ENCODE measurements at regions not wholly inside any gene's neighbourhood (a gene's known extent, or its start where the extent isn't known, plus 50 kb on each side); places are given as distances from the start of the nearest gene placed in this dataset.
A peak's percentile ranks its signal among the peaks of the same experiment; 100 is the strongest.
"Not testable (repeated sequence)": the region's sequence is repeated elsewhere in the genome, so short reads cannot be mapped to it uniquely, and the experiment has no call there.

DNA sequence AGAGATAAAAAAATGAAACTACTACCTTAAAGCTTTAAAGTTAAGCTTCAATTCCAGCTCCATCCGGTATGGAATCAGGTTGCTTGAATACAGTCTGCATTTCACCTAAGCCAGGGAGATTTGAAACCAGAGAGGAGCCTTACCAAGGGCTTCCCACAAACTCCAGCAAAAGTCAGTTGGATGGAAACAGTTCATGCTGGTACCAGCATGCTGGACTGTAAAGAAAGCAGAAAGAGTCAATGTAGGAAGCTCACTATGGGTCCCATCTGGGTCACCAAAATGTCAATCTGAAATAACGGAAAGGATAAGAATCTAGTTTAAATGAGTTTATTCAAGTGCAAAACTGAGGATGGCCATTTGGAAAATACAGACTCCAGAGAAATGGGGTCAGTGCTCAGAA lies 65.3 kb downstream of the CDO1 start:
- DNase-seq, result no peak

DNA sequence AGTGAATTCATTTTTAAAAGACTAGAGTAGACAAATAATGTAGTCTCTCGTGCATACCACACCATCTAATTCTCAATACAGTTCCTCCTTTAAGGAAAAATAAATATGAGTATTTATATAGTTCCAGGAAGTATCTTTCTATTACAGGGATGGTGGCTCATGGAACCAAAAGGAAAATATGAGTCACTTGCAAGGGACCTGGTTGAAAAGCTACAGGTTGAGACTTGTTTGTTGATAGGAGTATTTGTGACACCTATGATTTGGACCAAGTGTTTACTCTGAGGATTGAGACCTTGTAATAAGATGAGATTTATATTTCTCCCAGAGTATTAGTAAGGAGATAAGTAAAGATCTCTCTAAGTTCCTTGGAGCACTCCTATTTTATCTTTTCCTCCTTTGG lies 67.4 kb downstream of the CDO1 start:
- DNase-seq, result no peak

GRCh38 chr5:115739245-115739644 lies 77.2 kb downstream of the CDO1 start:
- not testable (repeated sequence) for DNase-seq

- no peak for DNase-seq
Measured at GRCh38 chr5:115738830-115739229, 77.6 kb downstream of the CDO1 start.

DNA sequence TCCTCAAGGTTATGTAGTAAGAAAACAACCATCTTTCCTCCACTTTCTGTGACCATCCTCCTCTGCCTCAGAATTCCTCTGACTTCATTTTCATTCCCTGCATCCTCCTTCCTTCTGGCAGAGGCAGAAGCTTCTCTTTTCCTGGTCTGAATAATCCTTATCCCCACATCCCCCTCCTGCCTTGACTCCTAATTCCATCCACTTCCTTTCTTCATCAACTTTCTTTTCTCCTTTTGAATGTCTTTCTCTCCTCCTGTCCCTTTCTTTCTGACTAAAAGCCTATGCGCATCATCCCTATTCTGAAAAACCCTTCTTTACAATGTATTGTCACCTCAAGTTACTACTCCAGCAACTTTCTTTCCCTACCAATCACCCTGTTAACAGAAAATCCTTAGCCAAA lies 79.0 kb downstream of the CDO1 start:
- DNase-seq, result no peak

DNA sequence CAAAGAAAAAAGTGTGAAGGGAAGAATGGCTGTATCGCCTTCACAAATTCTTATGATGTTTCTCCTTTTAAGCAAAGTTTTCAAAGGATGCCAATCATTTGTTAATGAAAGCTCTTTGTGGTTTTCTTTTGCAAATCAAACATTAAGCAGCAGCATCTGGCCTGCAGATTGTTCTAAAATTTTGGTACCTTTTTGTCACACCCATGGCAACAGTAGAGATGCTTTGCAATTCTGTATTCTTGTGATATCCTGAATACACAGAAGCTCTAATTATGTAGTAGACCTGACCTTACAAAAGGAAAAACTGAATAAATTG lies 79.8 kb downstream of the CDO1 start:
- no peak for DNase-seq

DNA sequence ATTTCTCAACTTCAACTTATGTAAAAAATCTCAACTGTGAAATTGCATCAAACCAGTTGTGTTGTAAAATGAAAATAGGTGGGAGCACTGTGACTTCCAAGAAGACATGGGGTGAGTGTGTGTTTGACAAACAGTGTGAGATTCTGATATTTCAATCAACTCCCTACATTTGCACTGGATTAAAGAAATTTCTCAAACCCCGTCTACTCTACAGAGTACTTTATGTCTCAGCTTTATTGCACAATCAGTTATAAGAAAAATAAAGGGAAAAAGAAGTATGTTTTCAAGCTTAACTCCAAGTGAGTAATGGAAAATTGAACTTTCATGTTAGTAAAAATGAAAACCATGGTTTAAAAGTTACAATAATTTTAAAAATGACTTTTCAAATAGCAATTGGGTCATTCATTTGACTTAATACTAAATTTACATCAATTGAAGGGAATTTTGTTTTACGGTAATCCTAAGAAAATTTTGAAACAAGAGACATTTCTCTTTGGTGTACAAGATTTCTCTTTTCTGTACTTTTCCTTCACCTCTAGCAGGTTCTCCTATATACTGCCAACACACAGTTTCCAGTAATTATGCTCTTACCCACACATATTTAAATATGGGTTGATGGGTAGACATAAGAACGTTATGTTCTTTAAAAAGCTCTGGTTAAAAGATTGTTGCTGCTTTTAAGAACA lies 80.3 kb downstream of the CDO1 start:
- DNase-seq, result no peak

DNA sequence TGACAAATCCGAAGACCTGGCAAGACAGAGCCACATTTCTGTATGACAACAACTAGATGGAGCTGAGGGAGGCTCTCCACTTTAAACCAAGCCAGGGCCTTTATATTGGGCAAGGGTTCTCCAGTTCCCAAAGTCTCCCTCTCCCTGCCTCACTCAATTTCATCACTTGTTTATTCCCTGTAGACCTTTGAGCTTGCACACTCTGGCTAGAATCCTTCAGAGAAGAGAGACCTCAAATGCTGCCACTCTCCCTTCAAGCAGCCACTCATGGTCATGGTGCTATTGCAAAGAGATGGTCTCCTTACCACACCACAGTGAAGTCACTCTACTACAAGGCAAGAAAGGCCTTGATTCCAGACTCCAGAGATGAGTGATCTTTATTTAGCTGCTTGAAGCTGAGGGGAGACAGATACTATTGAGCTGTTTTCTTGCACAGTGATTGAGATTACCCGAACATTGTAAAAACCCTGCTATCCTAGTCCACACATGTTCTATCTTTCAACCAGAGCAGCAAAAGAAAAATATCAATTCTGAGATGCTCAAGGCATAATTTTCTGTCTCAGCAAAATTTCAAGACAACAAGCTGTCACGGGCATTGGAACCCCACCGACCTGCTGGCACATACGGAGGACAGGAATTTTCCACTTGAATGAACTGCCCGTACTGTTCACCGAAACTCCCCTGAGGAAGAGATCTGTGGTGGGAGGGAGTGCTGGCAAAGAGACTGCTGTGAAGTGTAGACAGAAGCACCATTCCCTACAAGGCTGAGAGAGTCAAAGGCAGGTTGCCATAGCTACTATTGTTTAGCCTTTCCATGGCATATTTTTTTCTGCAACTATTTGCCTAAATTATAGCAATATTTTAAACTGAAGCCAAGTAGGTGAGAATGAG lies 81.1 kb downstream of the CDO1 start:
- no peak for DNase-seq

GRCh38 chr5:115733607-115734006 lies 82.9 kb downstream of the CDO1 start:
- no peak for DNase-seq

GRCh38 chr5:115732026-115732425 lies 84.4 kb downstream of the CDO1 start:
- no peak for DNase-seq

DNA sequence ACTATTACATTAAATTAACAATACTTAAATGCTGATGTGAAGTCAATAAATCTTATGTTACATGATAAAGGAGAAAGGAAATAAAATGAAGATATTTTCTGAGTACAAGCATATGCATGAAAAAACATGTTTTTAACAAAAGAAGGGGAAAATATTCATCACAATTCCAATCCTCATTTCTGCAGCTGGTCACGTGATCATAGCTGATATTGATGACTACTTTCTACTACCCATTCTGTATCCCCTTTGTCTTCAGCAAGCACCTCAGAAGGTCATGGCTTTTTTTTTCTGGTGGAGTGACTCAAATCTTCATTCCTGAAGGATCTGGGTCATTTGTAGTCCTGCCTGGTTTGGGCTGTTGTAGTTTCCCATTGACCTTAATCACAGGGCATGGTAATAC lies 90.9 kb downstream of the CDO1 start:
- DNase-seq, result no peak

DNA sequence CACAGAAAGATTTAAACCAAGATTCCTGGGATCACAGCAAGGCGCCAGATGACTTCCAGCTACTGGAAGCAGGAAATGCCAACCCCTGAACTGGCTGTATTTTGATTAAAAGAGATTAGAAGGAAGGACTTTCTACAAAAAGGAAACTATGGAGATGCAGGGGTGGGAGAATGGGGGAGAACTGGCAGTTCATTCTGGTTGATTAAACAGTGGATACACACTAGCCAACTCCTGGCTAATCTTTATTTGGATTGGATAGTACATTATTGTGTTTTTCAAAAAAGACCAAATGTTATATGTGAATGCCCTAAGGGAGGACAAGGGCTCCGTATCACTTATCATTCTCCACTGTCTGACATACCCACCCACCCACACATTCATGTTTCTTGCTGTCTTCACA lies 93.2 kb downstream of the CDO1 start:
- DNase-seq, result no peak

DNA sequence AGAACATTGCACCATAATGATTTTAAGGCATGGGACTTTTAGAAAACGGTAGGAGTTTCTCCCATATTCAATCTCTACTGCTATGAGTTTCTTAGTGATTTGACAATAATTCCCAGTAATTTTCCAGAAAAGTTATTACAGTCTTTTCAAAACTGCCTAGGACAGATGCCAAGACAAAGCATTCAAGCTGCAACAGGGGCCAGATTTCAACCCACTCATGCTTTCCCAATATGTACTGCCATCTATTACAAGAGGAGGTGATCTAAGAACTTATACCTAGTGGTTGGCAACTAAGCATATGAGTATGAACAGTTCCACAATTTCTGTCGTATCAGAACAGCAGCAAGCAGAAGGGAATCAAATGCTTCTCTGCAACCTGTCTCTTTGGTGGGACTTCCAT lies 95.1 kb upstream of the TMED7 start:
- DNase-seq, result no peak

DNA sequence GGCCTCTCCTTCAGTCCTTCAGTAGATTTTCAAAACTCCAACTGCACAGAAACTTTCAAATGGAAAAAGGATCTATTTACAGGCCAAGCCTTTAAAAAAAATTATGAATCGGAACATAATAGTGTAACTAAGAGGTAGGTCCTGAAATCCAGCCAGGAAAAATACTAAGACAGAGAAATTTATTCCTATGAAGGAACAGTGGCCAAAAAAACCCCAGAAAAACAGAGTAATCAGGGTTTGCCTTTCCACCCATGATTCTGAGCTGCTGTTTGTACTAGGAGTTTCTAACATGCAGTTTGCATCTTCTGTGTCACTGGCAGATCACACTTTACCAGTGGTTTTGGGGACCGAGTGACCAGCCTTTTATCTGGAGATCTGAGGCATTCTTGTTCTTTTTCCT lies 93.1 kb upstream of the TMED7 start:
- no peak for DNase-seq

DNA sequence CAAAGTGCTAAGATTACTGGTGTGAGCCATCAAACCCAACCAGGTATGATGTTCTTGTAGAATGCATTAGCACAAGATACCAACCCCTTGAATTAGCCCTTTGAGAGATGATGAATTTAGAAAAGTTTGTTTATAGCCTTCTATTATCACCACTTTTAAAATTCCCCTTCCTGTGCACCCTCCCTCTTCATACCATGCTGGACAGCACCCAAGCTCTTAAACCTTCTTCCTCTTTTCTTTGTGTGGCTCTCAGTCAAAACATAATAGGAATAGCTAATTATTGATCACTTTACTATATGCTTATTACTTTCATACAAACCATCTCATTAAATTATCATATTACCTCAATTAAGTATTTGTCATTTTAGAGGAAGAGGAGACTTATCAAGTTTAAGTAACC lies 87.6 kb upstream of the TMED7 start:
- DNase-seq, result no peak

DNA sequence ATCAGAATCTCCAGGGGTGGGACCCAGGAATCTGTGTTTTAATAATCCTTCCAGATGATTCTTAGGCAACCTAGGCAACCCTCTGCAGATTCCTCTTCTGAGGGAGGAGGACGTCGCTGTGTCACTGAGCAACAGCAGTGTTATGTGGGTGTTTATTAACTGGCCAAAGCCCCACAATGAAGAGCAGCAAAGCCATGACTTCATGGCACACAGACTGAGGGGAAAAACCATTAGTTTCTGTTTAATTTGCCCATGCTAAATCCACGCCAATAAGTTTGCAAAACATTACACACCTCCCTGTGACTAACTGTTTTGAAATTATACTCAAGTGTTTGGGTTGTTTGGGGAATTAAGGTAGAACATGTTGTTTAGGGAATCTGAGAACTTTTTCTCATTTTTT lies 83.7 kb upstream of the TMED7 start:
- no peak for DNase-seq

- DNase-seq, result no peak
Measured at GRCh38 chr5:115708819-115709477, 83.1 kb upstream of the TMED7 start.

DNA sequence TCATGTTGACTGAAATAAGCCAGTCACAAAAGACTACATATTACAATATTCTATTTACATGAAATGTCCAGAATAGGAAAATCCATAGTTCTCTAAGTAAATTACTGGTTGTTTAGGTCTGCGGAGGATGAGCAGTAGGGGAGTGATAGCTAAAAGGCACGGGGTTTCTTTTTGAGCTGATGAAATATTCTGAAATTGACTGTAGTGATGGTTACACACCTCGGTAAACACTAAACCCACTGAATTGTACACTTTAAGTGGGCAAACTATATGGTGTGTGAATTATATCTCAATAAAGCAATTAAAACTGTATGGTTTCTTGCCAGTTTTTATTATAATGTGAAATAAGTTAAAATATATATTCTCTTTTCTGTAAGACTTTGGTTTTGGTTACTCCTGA lies 77.7 kb upstream of the TMED7 start:
- DNase-seq, result no peak

GRCh38 chr5:115702025-115702424 lies 76.2 kb upstream of the TMED7 start:
- DNase-seq, result no peak

GRCh38 chr5:115699967-115700366 lies 74.1 kb upstream of the TMED7 start:
- DNase-seq, result no peak

- DNase-seq, result no peak
Measured at GRCh38 chr5:115696141-115696650, 70.4 kb upstream of the TMED7 start.

DNA sequence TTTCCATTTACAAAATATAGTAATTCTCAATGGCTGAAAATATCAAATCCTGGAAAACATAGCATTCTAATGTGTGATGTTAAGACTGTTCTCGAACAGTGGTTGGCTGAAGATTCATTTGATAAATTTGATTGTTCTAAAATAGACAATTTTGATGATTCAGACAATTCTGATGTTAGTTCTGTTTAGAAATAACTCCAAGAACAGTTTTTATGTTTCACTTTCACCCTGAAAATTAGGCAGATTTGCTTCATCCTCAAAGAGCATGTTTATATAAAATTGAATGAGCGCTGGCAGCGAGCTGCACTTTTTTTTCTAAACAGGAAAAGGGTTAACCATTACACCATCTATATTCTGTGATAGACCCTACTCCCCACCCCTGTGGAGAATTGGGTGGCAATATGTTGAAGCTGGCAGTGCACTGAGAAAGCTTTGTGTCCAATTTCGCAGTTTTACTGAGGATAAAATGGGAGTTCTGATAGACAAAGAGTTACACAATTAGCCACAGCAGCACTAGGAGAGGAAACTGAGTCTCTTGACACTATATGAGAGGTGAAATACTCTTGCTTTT lies 69.6 kb upstream of the TMED7 start:
- no peak for DNase-seq

GRCh38 chr5:115691814-115692213 lies 66.0 kb upstream of the TMED7 start:
- not testable (repeated sequence) for DNase-seq

DNA sequence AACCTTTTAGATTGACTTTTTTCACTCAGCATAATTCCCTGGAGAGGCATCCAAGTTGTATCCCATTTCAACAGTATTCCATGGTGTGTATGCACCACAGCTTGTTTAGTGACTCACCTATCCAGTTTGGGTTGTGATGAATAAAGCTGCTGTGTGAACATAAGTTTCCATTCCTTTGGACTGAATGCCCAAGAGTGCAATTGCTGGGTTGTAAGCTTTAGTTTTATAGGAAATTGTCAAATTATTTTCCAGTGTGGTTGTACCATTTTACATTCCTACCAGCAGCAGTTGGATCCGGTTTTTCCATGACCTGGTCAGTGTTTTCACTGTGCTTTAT lies 60.9 kb upstream of the TMED7 start:
- DNase-seq, result peak; percentile 90

All from fibroblast of skin of right biceps (primary cell).